AG04450 (cell line): ENCODE measurements at regions not wholly inside any gene's neighbourhood (a gene's known extent, or its start where the extent isn't known, plus 50 kb on each side); places are given as distances from the start of the nearest gene placed in this dataset.

Experiments
- CTCF ChIA-PET: fragments of 300-600, 350-600 bp; formaldehyde crosslinking; extraction: SDS; loops from one replicate; lab custom pipeline; 2022; ENCODE audit warnings: antibody characterized with exemption, inconsistent platforms; lab: Charles Lee
- POLR2A ChIA-PET: fragments of 350-600 bp; formaldehyde crosslinking; extraction: SDS; loops from one replicate; lab custom pipeline; 2021; ENCODE audit warnings: antibody characterized with exemption, inconsistent platforms; lab: Yijun Ruan, JAX
- DNase-seq: peaks from one replicate; pipeline ENCODE4 v3.0.0-alpha.2; 2011; ENCODE audit warnings: low read depth, low spot score
- H3K27ac ChIP-seq: one replicate; pipeline ENCODE4 v1.5.1; 2012; ENCODE audit warnings: low read depth, low read length, control low read depth
- H3K27me3 ChIP-seq: one replicate; pipeline ENCODE4 v1.6.0; 2012; ENCODE audit warnings: low read length; ENCODE audit not compliant: control insufficient read depth, insufficient read depth
- H3K4me3 ChIP-seq: 2 replicates; pipeline ENCODE4 v1.5.1; 2011; ENCODE audit warnings: mild to moderate bottlenecking, low read depth, low read length, control low read depth
- H3K9me3 ChIP-seq: 2 replicates; pipeline ENCODE4 v1.5.1; 2012; ENCODE audit warnings: low read length; ENCODE audit not compliant: control insufficient read depth, insufficient read depth
- CTCF ChIP-seq: IDR thresholded peaks from 2 replicates; pipeline ENCODE4 v1.5.1; 2011; ENCODE audit warnings: low read depth, low read length, control low read depth, inconsistent platforms

GRCh38 chr4:159747983-159748382 is 645.1 kb downstream of the RAPGEF2 start:
- Histone ChIP-seq H3K4me3 (no peak overlapping the region), H3K9me3 (peaks cover 11% of the 10 kb centered on the region), H3K27me3 (no peaks in the 10 kb centered on the region), H3K27ac (no peak overlapping the region)
- POLR2A ChIA-PET: no interaction called here
- CTCF ChIA-PET: interaction anchor here (1.0 kb wide), 1 partner anchor 9 kb away, joined by 3 read pairs; no protein-coding TSS in a partner anchor
- TF ChIP-seq CTCF: no peak
- DNase-seq: no peak

GRCh38 chr4:159748834-159749444 is 646.1 kb downstream of the RAPGEF2 start:
- ChIA-PET CTCF (interaction anchor here (1.0 kb wide), 1 partner anchor 8 kb away, joined by 3 read pairs; no protein-coding TSS in a partner anchor), POLR2A (no interaction called here)
- H3K27ac ChIP-seq: no peak overlapping the region
- H3K4me3 ChIP-seq: no peak overlapping the region
- TF ChIP-seq CTCF: no peak
- no peak for DNase-seq
- no peaks in the 10 kb centered on the region for H3K27me3 ChIP-seq
- H3K9me3 ChIP-seq: peaks cover 13% of the 10 kb centered on the region

GRCh38 chr4:159757499-159757898 is 654.6 kb downstream of the RAPGEF2 start:
- H3K27me3 ChIP-seq: no peaks in the 10 kb centered on the region
- peaks cover 15% of the 10 kb centered on the region for H3K9me3 ChIP-seq
- ChIA-PET POLR2A (no interaction called here), CTCF (interaction anchor here (1.0 kb wide), 1 partner anchor 9 kb away, joined by 3 read pairs; no protein-coding TSS in a partner anchor)
- no peak overlapping the region for H3K27ac ChIP-seq
- H3K4me3 ChIP-seq: no peak overlapping the region
- TF ChIP-seq CTCF: no peak
- no peak for DNase-seq

GRCh38 chr4:159758061-159758460 is 655.2 kb downstream of the RAPGEF2 start:
- Histone ChIP-seq H3K27ac (no peak overlapping the region), H3K27me3 (no peaks in the 10 kb centered on the region), H3K4me3 (no peak overlapping the region), H3K9me3 (peaks cover 15% of the 10 kb centered on the region)
- CTCF ChIA-PET: no interaction called here
- no peak for TF ChIP-seq CTCF
- POLR2A ChIA-PET: no interaction called here
- no peak for DNase-seq

- CTCF ChIA-PET: interaction anchor here (1.9 kb wide), 1 partner anchor 10 kb away, joined by 5 read pairs; no protein-coding TSS in a partner anchor
- no peak overlapping the region for H3K27ac ChIP-seq
- no peaks in the 10 kb centered on the region for H3K27me3 ChIP-seq
- no peak for DNase-seq
- H3K4me3 ChIP-seq: no peak overlapping the region
- POLR2A ChIA-PET: no interaction called here
- peaks cover 6% of the 10 kb centered on the region; the same call in 1 of the 2 replicates for H3K9me3 ChIP-seq
- no peak for TF ChIP-seq CTCF
Observed at GRCh38 chr4:159762672-159763071, 659.8 kb downstream of the RAPGEF2 start.
